Heart left ventricle (tissue), 16 donors: ENCODE measurements at regions not wholly inside any gene's neighbourhood (a gene's known extent, or its start where the extent isn't known, plus 50 kb on each side); places are given as distances from the start of the nearest gene placed in this dataset.

ENCODE experiments used
- ATAC-seq, 4 donors: fragments of 200-7000 bp; cut with Tn5 transposase; one replicate each; pipeline ENCODE4 v1.9.1; 2020 to 2022; ENCODE audit warnings: moderate library complexity in 4 of 4, mild to moderate bottlenecking in 3 of 4, moderate number of reproducible peaks in 1 of 4
- DNase-seq, 5 donors: peaks; one replicate each; pipeline ENCODE4 v3.0.0-alpha.2; 2020
- H3K27ac ChIP-seq, 12 donors: fragments of 200-600 bp; sonication (generic) in 4 of 12; one replicate each; pipeline versions ENCODE4 v1.5.0 to v1.8.0; 2016 to 2022; ENCODE audit warnings: mild to moderate bottlenecking in 2 of 12
- H3K27me3 ChIP-seq, 9 donors: fragments of 200-600 bp; sonication (generic) in 2 of 9; one replicate each; pipeline versions ENCODE4 v1.5.1 to v1.8.0; 2016 to 2022; ENCODE audit warnings: mild to moderate bottlenecking in 3 of 9
- H3K36me3 ChIP-seq, 9 donors: fragments of 200-600 bp; sonication (generic) in 2 of 9; one replicate each; pipeline versions ENCODE4 v1.5.0 to v1.8.0; 2018 to 2022; ENCODE audit warnings: mild to moderate bottlenecking in 2 of 9
- H3K4me1 ChIP-seq, 12 donors: fragments of 200-600 bp; sonication (generic) in 4 of 12; one replicate each; pipeline versions ENCODE4 v1.5.0 to v1.8.0; 2016 to 2022; ENCODE audit warnings: mild to moderate bottlenecking in 3 of 12
- H3K4me3 ChIP-seq, 12 donors: fragments of 200-600 bp; sonication (generic) in 4 of 12; one replicate each; pipeline versions ENCODE4 v1.5.0 to v1.8.0; 2017 to 2022; ENCODE audit warnings: mild to moderate bottlenecking in 9 of 12, moderate library complexity in 4 of 12
- H3K9me3 ChIP-seq, 12 donors: fragments of 200-600 bp; sonication (generic) in 4 of 12; one replicate each; pipeline versions ENCODE4 v1.5.0 to v1.8.0; 2016 to 2022; ENCODE audit warnings: mild to moderate bottlenecking in 1 of 12
- POLR2A ChIP-seq, 2 donors: fragments of 450-650 bp; IDR thresholded peaks; one replicate each; pipeline ENCODE4 v1.6.1; 2017; ENCODE audit warnings: antibody characterized with exemption in 2 of 2, mild to moderate bottlenecking in 2 of 2, moderate library complexity in 2 of 2
- WGBS, 4 donors: extraction: QIAGEN DNeasy Blood & Tissue Kit in 2 of 4; methylation state at CpG; one replicate each; pipeline versions ENCODE4 v1.1.5 to v1.1.7; 2013 to 2018; 5-methylcytosine and 5-hydroxymethylcytosine counted together
- intact Hi-C, 10 donors: fragments of 100-400 bp; cut with DNase I; formaldehyde crosslinking; loops; one replicate each; pipeline versions ENCODE4 v1.11.1 to v1.14.2; 2022
- TF ChIP-seq, protein P1 (sequence below), 12 donors: fragments of 200-600 bp; sonication (generic) in 4 of 12; IDR thresholded peaks; one replicate each; pipeline versions ENCODE4 v1.5.0 to v1.8.0; 2018 to 2022; ENCODE audit warnings: antibody characterized with exemption in 12 of 12, mild to moderate bottlenecking in 5 of 12
- donor health status: ischemic (EF 13 %, LVEDD 7.1; RV severe dilation, severe dysfunction).
- donor health status: healthy with polysubstance abuse.
- donor health status: DM: no; HTN: yes; CAD: no.
- donor health status: DM: no; HTN: no; CAD: no.
- donor health status: ischemic (EF 25% LVEDD 6.9; RV normal size, moderate dysfunction).
- donor health status: ischemic (EF 25% LVEDD 5.7; RV mildly dilated, moderate dysfunction).
- donor health status: healthy.
- donor health status: DM: yes; HTN: yes; CAD: no.
- donor health status: ischemic (EF 35%, LVEDD 5.7; RV mildly dilated, moderate dysfunction).
- donor health status: nonischemic (EF 11% LVEDD 7.7; RV severe dilation, severe dysfunction).
- donor health status: DM: yes; HTN: yes; CAD: no.
- donor health status: PGD.
- donor health status: ischemic (EF 29% LVEDD 5.4; RV normal size, mild dysfunction).
- donor health status: nonischemic (EF 23%, LVEDD 6.1; RV moderate dilation, normal function).

DNA sequence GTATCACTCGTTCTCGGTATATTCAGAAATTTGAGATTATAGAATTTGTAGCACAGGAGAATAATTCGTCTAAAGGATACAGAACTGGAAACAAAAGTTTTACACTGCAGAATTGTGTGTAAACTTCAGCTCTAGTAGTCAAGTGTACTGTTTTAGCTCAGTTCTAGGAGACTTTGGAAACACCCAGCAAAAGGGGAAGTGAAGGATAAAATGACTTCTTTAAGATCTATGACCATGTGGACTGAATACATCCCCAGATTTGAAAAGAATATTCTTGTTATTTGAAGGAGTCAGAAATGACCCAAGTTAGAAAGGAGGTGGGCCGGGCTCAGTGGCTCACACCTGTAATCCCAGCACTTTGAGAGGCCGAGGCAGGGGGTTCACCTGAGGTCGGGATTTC is 174.0 kb upstream of the FOXQ1 start:
- H3K4me3 ChIP-seq, result no peak overlapping the region
- intact Hi-C loops, result no loop called here
- no peaks in the 10 kb centered on the region for H3K27me3 ChIP-seq
- peaks cover 0 to 4% (median 0%) of the 10 kb centered on the region in 12 donors for H3K4me1 ChIP-seq
- WGBS, 4 donors, result 87 to 92% (median 91%) methylated on average over 6 of the region's 6 CpGs
- DNase-seq (no peak), ATAC-seq (no peak)
- no peaks in the 10 kb centered on the region for H3K36me3 ChIP-seq
- no peak for TF ChIP-seq POLR2A (IDR thresholded peaks at IDR 0.05)
- TF ChIP-seq, protein P1, sequence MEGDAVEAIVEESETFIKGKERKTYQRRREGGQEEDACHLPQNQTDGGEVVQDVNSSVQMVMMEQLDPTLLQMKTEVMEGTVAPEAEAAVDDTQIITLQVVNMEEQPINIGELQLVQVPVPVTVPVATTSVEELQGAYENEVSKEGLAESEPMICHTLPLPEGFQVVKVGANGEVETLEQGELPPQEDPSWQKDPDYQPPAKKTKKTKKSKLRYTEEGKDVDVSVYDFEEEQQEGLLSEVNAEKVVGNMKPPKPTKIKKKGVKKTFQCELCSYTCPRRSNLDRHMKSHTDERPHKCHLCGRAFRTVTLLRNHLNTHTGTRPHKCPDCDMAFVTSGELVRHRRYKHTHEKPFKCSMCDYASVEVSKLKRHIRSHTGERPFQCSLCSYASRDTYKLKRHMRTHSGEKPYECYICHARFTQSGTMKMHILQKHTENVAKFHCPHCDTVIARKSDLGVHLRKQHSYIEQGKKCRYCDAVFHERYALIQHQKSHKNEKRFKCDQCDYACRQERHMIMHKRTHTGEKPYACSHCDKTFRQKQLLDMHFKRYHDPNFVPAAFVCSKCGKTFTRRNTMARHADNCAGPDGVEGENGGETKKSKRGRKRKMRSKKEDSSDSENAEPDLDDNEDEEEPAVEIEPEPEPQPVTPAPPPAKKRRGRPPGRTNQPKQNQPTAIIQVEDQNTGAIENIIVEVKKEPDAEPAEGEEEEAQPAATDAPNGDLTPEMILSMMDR (IDR thresholded peaks at IDR 0.05), result no peak
- no peak overlapping the region for H3K27ac ChIP-seq
- H3K9me3 ChIP-seq, result peaks cover 0 to 20% (median 5%) of the 10 kb centered on the region in 12 donors

DNA sequence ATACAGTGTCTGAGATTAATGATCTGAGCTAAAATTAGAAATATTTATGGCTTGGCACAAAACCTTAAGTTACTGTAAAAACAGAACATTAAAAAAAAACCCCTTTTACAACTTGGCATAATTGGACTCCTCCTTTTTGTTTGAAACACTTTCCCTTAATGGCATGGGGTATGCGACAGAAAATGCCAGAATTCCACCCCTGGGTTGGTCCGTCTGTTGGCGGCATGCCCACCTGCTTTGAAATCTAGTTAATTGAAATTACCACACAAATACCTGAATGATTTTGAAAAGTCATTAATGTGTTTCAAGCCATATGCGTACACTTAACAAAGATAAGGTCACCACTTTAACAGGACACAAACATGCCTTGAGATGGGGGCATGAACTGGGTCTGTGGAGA is 175.1 kb upstream of the FOXQ1 start:
- TF ChIP-seq POLR2A (IDR thresholded peaks at IDR 0.05), result no peak
- TF ChIP-seq, protein P1 (IDR thresholded peaks at IDR 0.05), result no peak
- no peaks in the 10 kb centered on the region for H3K36me3 ChIP-seq
- DNase-seq, result no peak
- intact Hi-C loops, result no loop called here
- no peak for ATAC-seq
- H3K9me3 ChIP-seq, result peaks cover 0 to 20% (median 5%) of the 10 kb centered on the region in 12 donors
- WGBS, 4 donors, result 79 to 90% (median 81%) methylated on average over 4 of the region's 4 CpGs
- peaks cover 0 to 5% (median 0%) of the 10 kb centered on the region in 12 donors for H3K4me1 ChIP-seq
- H3K27ac ChIP-seq, result no peak overlapping the region
- H3K27me3 ChIP-seq, result no peaks in the 10 kb centered on the region
- no peak overlapping the region for H3K4me3 ChIP-seq

DNA sequence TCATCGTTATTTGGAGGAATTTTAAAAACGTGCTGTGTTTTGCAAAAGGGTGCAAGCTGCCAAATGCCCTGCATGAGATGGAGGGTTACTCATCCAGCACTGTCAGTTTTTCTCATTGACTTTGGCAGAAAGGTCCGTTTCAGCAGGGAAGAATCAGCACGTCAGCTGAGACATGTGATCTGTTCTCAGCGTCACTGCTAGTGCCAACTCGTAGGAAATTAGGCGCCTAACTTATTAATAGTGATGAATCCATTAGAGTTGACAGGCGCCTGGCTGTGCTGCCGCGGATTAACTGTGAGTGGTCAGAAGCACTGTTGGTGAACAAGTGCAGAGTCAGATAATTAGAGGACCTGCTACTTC is 175.5 kb upstream of the FOXQ1 start:
- intact Hi-C loops, result no loop called here
- Histone ChIP-seq H3K27ac (no peak overlapping the region), H3K36me3 (no peaks in the 10 kb centered on the region), H3K9me3 (peaks cover 0 to 20% (median 5%) of the 10 kb centered on the region in 12 donors), H3K27me3 (no peaks in the 10 kb centered on the region), H3K4me3 (no peak overlapping the region), H3K4me1 (peaks cover 0 to 7% (median 0%) of the 10 kb centered on the region in 12 donors)
- DNase-seq (no peak), ATAC-seq (peak in 2 of 4 donors; percentile 54 to 63)
- 38 to 51% (median 45%) methylated on average over 10 of the region's 10 CpGs for whole genome bisulfite sequencing, 4 donors
- TF ChIP-seq POLR2A (IDR thresholded peaks at IDR 0.05), result no peak
- TF ChIP-seq, protein P1 (IDR thresholded peaks at IDR 0.05), result no peak

DNA sequence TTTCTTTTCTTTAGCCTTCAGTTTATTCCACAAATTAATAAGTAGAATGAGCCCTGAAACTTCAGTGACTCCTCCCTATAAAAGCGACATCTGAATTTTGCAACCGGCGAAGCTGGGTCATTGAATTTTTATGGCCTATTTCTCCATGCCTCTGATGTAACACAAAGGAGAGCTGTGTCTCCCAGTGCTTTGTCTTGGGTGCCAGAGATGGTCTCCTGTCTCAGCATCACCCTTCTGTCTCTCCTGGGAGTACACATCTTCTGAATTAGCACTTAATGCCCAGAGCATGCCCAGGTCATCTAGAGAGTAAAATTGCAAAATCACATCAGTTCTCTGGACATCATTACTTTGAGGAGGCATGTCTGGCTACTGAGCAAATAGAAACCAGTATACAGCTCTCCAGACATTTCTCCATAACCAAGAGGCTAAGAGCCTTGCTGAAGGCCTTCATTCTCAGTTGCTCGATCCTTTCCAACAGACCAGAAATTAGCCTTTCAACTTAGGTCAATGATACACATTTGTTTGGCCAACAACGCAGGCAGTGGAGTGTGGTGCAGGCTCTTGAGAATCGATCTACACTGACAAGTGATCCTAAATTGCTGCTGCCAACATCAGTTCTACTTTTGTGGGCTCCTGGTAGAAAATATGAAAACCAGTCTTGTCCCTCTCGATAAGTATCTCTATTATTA is 176.0 kb upstream of the FOXQ1 start:
- ATAC-seq, result peak in 1 of 4 donors; percentile 12
- intact Hi-C loops, result no loop called here
- TF ChIP-seq, protein P1 (IDR thresholded peaks at IDR 0.05), result no peak
- TF ChIP-seq POLR2A (IDR thresholded peaks at IDR 0.05), result no peak
- WGBS, 4 donors, result 76 to 81% (median 79%) methylated on average over 7 of the region's 7 CpGs
- no peak for DNase-seq
- H3K36me3 ChIP-seq, result no peaks in the 10 kb centered on the region
- H3K27ac ChIP-seq, result no peak overlapping the region
- peaks cover 0 to 20% (median 5%) of the 10 kb centered on the region in 12 donors for H3K9me3 ChIP-seq
- peaks cover 0 to 7% (median 0%) of the 10 kb centered on the region in 12 donors for H3K4me1 ChIP-seq
- H3K27me3 ChIP-seq, result no peaks in the 10 kb centered on the region
- no peak overlapping the region for H3K4me3 ChIP-seq
